ENCODE measurements at regions not wholly inside any gene's neighbourhood (a gene's known extent, or its start where the extent isn't known, plus 50 kb on each side); places are given as distances from the start of the nearest gene placed in this dataset.
"Not testable (repeated sequence)": the region's sequence is repeated elsewhere in the genome, so short reads cannot be mapped to it uniquely, and the experiment has no call there.

- DNase-seq = no peak
Observed at GRCh38 chr7:79531905-79532664, 78.6 kb upstream of the MAGI2 start.

GRCh38 chr7:79531116-79531515, 77.6 kb upstream of the MAGI2 start:
- no peak for DNase-seq

GRCh38 chr7:79529881-79530235, 76.4 kb upstream of the MAGI2 start:
- DNase-seq = no peak

GRCh38 chr7:79529214-79529880, 75.9 kb upstream of the MAGI2 start:
- no peak for DNase-seq

- no peak for DNase-seq
Observed at GRCh38 chr7:79528421-79528820, 75.0 kb upstream of the MAGI2 start.

GRCh38 chr7:79524048-79524447, 70.6 kb upstream of the MAGI2 start:
- no peak for DNase-seq

GRCh38 chr7:79523436-79523835, 70.0 kb upstream of the MAGI2 start:
- DNase-seq = no peak

- DNase-seq = no peak
Observed at GRCh38 chr7:79520543-79520942, 67.1 kb upstream of the MAGI2 start.

- no peak for DNase-seq
Observed at GRCh38 chr7:79515358-79515757, 61.9 kb upstream of the MAGI2 start.

- no peak for DNase-seq
Observed at GRCh38 chr7:79513261-79513660, 59.8 kb upstream of the MAGI2 start.

- no peak for DNase-seq
Observed at GRCh38 chr7:79512261-79512660, 58.8 kb upstream of the MAGI2 start.

GRCh38 chr7:79511056-79511455, 57.6 kb upstream of the MAGI2 start:
- DNase-seq = not testable (repeated sequence)

GRCh38 chr7:79507131-79507530, 53.7 kb upstream of the MAGI2 start:
- DNase-seq = no peak

GRCh38 chr7:79506481-79506880, 53.0 kb upstream of the MAGI2 start:
- DNase-seq = no peak

- no peak for DNase-seq
Observed at GRCh38 chr7:79504607-79505389, 51.3 kb upstream of the MAGI2 start.
